ENCODE measurements at regions not wholly inside any gene's neighbourhood (a gene's known extent, or its start where the extent isn't known, plus 50 kb on each side); places are given as distances from the start of the nearest gene placed in this dataset.
"Not testable (repeated sequence)": the region's sequence is repeated elsewhere in the genome, so short reads cannot be mapped to it uniquely, and the experiment has no call there.

GRCh38 chr7:54944179-54944578, 74.6 kb upstream of the EGFR start:
- WGBS, 3 donors: 68 to 70% (median 69%) methylated on average over 3 of the region's 3 CpGs
- no peak overlapping the region for H3K27ac ChIP-seq (ENCODE audit: low read depth in 1 of 3, low read length in 2 of 3)
- no peaks in the 10 kb centered on the region for H3K9me3 ChIP-seq (ENCODE audit: control insufficient read depth in 2 of 2, insufficient read depth in 1 of 2, low read depth in 1 of 2, low read length in 1 of 2)
- H3K4me3 ChIP-seq (ENCODE audit: low read depth in 1 of 3, low read length in 3 of 3): no peak overlapping the region
- H3K36me3 ChIP-seq (ENCODE audit: control insufficient read depth in 3 of 3, insufficient read depth in 2 of 3, low read depth in 1 of 3, low read length in 3 of 3): no peaks in the 10 kb centered on the region
- FAIRE-seq (no peak), DNase-seq (no peak)
- no peaks in the 10 kb centered on the region for H3K4me1 ChIP-seq (ENCODE audit: control insufficient read depth in 3 of 3, insufficient read depth in 2 of 3, low read depth in 1 of 3, low read length in 2 of 3)
- no peaks in the 10 kb centered on the region for H3K27me3 ChIP-seq (ENCODE audit: control insufficient read depth in 3 of 3, insufficient read depth in 3 of 3, low read length in 3 of 3)

- 75 to 87% (median 81%) methylated on average over 2 of the region's 2 CpGs for WGBS, 3 donors
- DNase-seq (no peak), FAIRE-seq (no peak)
- no peak overlapping the region for H3K27ac ChIP-seq (ENCODE audit: low read depth in 1 of 3, low read length in 2 of 3)
- no peaks in the 10 kb centered on the region for H3K27me3 ChIP-seq (ENCODE audit: control insufficient read depth in 3 of 3, insufficient read depth in 3 of 3, low read length in 3 of 3)
- no peak overlapping the region for H3K4me3 ChIP-seq (ENCODE audit: low read depth in 1 of 3, low read length in 3 of 3)
- no peaks in the 10 kb centered on the region for H3K4me1 ChIP-seq (ENCODE audit: control insufficient read depth in 3 of 3, insufficient read depth in 2 of 3, low read depth in 1 of 3, low read length in 2 of 3)
- H3K36me3 ChIP-seq (ENCODE audit: control insufficient read depth in 3 of 3, insufficient read depth in 2 of 3, low read depth in 1 of 3, low read length in 3 of 3): no peaks in the 10 kb centered on the region
- H3K9me3 ChIP-seq (ENCODE audit: control insufficient read depth in 2 of 2, insufficient read depth in 1 of 2, low read depth in 1 of 2, low read length in 1 of 2): peaks cover 0 to 4% of the 10 kb centered on the region in 2 donors
These were observed 72.5 kb upstream of the EGFR start for GRCh38 chr7:54946271-54946670.

DNA sequence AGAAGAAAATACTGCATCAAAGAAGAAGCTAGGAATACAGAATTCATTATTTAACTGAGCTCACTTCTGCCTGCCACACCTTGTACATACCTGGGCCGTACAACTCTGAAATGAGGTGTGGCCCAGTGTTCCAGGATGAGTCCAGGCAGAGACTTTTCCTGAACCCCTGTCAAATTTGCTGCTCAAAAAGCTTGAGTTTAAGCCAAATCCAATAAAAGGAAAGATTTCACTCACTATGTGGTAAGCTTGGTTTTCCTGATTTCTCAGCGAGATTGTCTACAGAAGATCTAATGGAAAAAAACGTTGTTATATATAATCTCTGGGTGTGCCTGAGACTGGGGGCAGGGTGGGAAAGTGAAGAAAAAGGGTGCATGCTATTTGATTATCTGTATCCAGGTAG, 72.1 kb upstream of the EGFR start:
- WGBS, 3 donors: 39 to 61% (median 56%) methylated on average over 3 of the region's 3 CpGs
- Histone ChIP-seq H3K27me3 (ENCODE audit: control insufficient read depth in 3 of 3, insufficient read depth in 3 of 3, low read length in 3 of 3) (no peaks in the 10 kb centered on the region), H3K4me1 (ENCODE audit: control insufficient read depth in 3 of 3, insufficient read depth in 2 of 3, low read depth in 1 of 3, low read length in 2 of 3) (no peaks in the 10 kb centered on the region), H3K4me3 (ENCODE audit: low read depth in 1 of 3, low read length in 3 of 3) (no peak overlapping the region), H3K36me3 (ENCODE audit: control insufficient read depth in 3 of 3, insufficient read depth in 2 of 3, low read depth in 1 of 3, low read length in 3 of 3) (no peaks in the 10 kb centered on the region), H3K9me3 (ENCODE audit: control insufficient read depth in 2 of 2, insufficient read depth in 1 of 2, low read depth in 1 of 2, low read length in 1 of 2) (peaks cover 0 to 4% of the 10 kb centered on the region in 2 donors), H3K27ac (ENCODE audit: low read depth in 1 of 3, low read length in 2 of 3) (no peak overlapping the region)
- DNase-seq: peak in 1 of 2 donors; percentile 14
- no peak for FAIRE-seq

- 87 to 91% (median 88%) methylated on average over 4 of the region's 4 CpGs for WGBS, 3 donors
- Histone ChIP-seq H3K4me3 (ENCODE audit: low read depth in 1 of 3, low read length in 3 of 3) (no peak overlapping the region), H3K36me3 (ENCODE audit: control insufficient read depth in 3 of 3, insufficient read depth in 2 of 3, low read depth in 1 of 3, low read length in 3 of 3) (no peaks in the 10 kb centered on the region), H3K9me3 (ENCODE audit: control insufficient read depth in 2 of 2, insufficient read depth in 1 of 2, low read depth in 1 of 2, low read length in 1 of 2) (peaks cover 0 to 4% of the 10 kb centered on the region in 2 donors), H3K27me3 (ENCODE audit: control insufficient read depth in 3 of 3, insufficient read depth in 3 of 3, low read length in 3 of 3) (no peaks in the 10 kb centered on the region), H3K27ac (ENCODE audit: low read depth in 1 of 3, low read length in 2 of 3) (no peak overlapping the region), H3K4me1 (ENCODE audit: control insufficient read depth in 3 of 3, insufficient read depth in 2 of 3, low read depth in 1 of 3, low read length in 2 of 3) (no peaks in the 10 kb centered on the region)
- FAIRE-seq: no peak
- DNase-seq: no peak
These were observed 71.6 kb upstream of the EGFR start for GRCh38 chr7:54947266-54947665.

- not testable (repeated sequence) for H3K4me1 ChIP-seq (ENCODE audit: control insufficient read depth in 3 of 3, insufficient read depth in 2 of 3, low read depth in 1 of 3, low read length in 2 of 3); DNase-seq; H3K9me3 ChIP-seq (ENCODE audit: control insufficient read depth in 2 of 2, insufficient read depth in 1 of 2, low read depth in 1 of 2, low read length in 1 of 2); H3K36me3 ChIP-seq (ENCODE audit: control insufficient read depth in 3 of 3, insufficient read depth in 2 of 3, low read depth in 1 of 3, low read length in 3 of 3); H3K27ac ChIP-seq (ENCODE audit: low read depth in 1 of 3, low read length in 2 of 3); H3K4me3 ChIP-seq (ENCODE audit: low read depth in 1 of 3, low read length in 3 of 3); FAIRE-seq; H3K27me3 ChIP-seq (ENCODE audit: control insufficient read depth in 3 of 3, insufficient read depth in 3 of 3, low read length in 3 of 3)
- WGBS, 3 donors: 84 to 90% (median 90%) methylated on average over 1 of the region's 1 CpG
These were observed 69.3 kb upstream of the EGFR start for GRCh38 chr7:54949514-54949913.

DNA sequence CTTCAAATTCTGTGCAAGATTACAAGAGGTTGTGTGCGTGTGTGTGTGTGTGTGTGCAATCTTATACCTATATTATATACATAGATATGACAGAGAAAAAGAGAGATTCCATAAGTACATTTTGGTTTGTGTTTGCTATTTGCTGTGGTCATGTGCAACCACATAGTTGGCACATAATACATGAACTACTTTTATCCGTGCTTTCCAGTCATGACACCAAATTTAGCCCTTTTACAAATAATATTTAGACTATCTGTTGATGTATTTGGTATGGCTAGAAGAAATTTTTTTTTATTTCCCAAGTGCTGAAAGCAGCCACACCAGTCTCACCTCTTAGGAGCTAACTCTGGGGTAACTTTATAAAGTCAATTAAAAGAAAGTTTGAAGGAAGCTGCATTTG, 63.5 kb upstream of the EGFR start:
- DNase-seq (no peak), FAIRE-seq (no peak)
- H3K27me3 ChIP-seq (ENCODE audit: control insufficient read depth in 3 of 3, insufficient read depth in 3 of 3, low read length in 3 of 3): no peaks in the 10 kb centered on the region
- no peaks in the 10 kb centered on the region for H3K36me3 ChIP-seq (ENCODE audit: control insufficient read depth in 3 of 3, insufficient read depth in 2 of 3, low read depth in 1 of 3, low read length in 3 of 3)
- H3K4me1 ChIP-seq (ENCODE audit: control insufficient read depth in 3 of 3, insufficient read depth in 2 of 3, low read depth in 1 of 3, low read length in 2 of 3): no peaks in the 10 kb centered on the region
- H3K9me3 ChIP-seq (ENCODE audit: control insufficient read depth in 2 of 2, insufficient read depth in 1 of 2, low read depth in 1 of 2, low read length in 1 of 2): peaks cover 0 to 4% of the 10 kb centered on the region in 2 donors
- no peak overlapping the region for H3K27ac ChIP-seq (ENCODE audit: low read depth in 1 of 3, low read length in 2 of 3)
- WGBS, 3 donors: 41 to 82% (median 79%) methylated on average over 2 of the region's 2 CpGs
- no peak overlapping the region for H3K4me3 ChIP-seq (ENCODE audit: low read depth in 1 of 3, low read length in 3 of 3)

DNA sequence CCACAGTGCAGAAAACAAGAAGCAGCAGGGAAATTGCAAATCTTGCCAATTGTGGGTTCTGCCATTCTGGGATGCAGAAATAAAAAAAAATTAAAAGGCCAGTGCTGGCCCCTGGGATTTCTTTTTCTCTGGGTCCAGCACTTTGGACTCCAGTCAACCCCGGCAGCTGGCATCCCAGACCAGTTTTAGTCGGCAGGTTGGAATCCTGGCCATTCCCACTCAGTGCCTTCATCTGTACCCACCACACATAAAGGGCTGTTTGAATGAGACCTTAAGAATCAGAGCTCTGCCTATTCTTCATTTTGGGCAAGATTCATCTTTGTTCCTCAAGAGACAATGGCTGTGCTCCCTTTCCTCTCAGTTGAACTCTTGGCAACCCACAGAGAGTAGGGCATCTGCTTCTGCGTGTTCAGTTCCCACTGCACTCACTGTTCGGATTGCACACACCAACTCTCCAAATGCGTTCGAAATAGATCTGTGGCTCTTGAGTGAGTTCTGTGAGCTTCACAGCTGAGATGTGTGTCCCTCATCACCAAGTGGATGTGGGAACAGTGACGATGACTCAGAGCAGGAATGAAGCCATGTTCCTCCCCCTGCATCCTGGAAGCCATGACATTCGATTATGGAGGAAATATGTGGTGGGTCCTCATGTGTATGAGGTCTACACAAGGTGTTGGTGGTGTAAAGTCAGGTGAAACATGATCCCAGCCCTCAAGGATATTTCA, 63.0 kb upstream of the EGFR start:
- H3K36me3 ChIP-seq (ENCODE audit: control insufficient read depth in 3 of 3, insufficient read depth in 2 of 3, low read depth in 1 of 3, low read length in 3 of 3): no peaks in the 10 kb centered on the region
- WGBS, 3 donors: 78 to 85% (median 80%) methylated on average over 8 of the region's 8 CpGs
- no peak for DNase-seq
- no peaks in the 10 kb centered on the region for H3K4me1 ChIP-seq (ENCODE audit: control insufficient read depth in 3 of 3, insufficient read depth in 2 of 3, low read depth in 1 of 3, low read length in 2 of 3)
- peaks cover 0 to 1% of the 10 kb centered on the region in 2 donors for H3K9me3 ChIP-seq (ENCODE audit: control insufficient read depth in 2 of 2, insufficient read depth in 1 of 2, low read depth in 1 of 2, low read length in 1 of 2)
- H3K27ac ChIP-seq (ENCODE audit: low read depth in 1 of 3, low read length in 2 of 3): no peak overlapping the region
- H3K27me3 ChIP-seq (ENCODE audit: control insufficient read depth in 3 of 3, insufficient read depth in 3 of 3, low read length in 3 of 3): no peaks in the 10 kb centered on the region
- H3K4me3 ChIP-seq (ENCODE audit: low read depth in 1 of 3, low read length in 3 of 3): no peak overlapping the region
- no peak for FAIRE-seq

DNA sequence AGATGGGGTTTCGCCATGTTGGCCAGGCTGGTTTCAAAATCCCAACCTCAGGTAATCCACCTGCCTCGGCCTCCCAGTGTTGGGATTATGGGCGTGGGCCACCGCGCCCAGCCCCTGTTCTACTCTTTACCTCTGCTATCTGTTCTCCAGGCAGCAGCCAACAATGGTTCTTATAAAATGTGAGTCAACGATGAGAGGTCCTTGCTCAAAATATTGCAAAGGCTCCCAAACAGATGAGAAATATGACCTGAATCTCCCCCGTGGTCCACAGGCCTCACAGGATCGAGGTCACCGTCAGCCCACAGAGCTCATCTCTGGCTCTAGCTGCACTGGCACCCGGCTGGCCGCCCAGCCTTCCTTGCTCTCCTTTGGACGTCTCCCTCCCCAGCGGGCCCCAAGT, 62.0 kb upstream of the EGFR start:
- no peak for DNase-seq
- Histone ChIP-seq H3K36me3 (ENCODE audit: control insufficient read depth in 3 of 3, insufficient read depth in 2 of 3, low read depth in 1 of 3, low read length in 3 of 3) (no peaks in the 10 kb centered on the region), H3K4me3 (ENCODE audit: low read depth in 1 of 3, low read length in 3 of 3) (no peak overlapping the region), H3K27ac (ENCODE audit: low read depth in 1 of 3, low read length in 2 of 3) (no peak overlapping the region), H3K4me1 (ENCODE audit: control insufficient read depth in 3 of 3, insufficient read depth in 2 of 3, low read depth in 1 of 3, low read length in 2 of 3) (no peaks in the 10 kb centered on the region), H3K27me3 (ENCODE audit: control insufficient read depth in 3 of 3, insufficient read depth in 3 of 3, low read length in 3 of 3) (no peaks in the 10 kb centered on the region), H3K9me3 (ENCODE audit: control insufficient read depth in 2 of 2, insufficient read depth in 1 of 2, low read depth in 1 of 2, low read length in 1 of 2) (no peaks in the 10 kb centered on the region)
- no peak for FAIRE-seq
- WGBS, 3 donors: 85 to 89% (median 88%) methylated on average over 13 of the region's 13 CpGs

DNA sequence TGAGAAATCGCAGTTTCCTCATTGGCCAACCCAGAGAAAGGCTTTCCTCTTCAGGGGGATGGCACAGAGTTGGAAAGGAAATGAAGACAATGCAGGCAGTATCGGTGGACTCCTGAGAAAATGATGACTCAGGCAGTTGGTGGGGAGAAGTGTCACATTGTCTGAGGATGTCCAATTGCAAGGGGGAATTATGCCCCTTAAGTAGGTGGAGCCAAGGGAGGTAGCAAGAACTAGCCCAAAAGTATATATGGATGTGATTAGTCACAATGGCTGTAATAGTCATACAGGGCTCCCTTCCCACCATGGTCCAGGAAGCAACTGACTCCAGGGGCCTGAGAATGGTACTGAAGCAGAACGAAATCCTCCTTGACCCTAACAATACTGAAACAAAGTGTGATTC, 58.3 kb upstream of the EGFR start:
- no peaks in the 10 kb centered on the region for H3K27me3 ChIP-seq (ENCODE audit: control insufficient read depth in 3 of 3, insufficient read depth in 3 of 3, low read length in 3 of 3)
- peaks cover 0 to 3% of the 10 kb centered on the region in 2 donors for H3K9me3 ChIP-seq (ENCODE audit: control insufficient read depth in 2 of 2, insufficient read depth in 1 of 2, low read depth in 1 of 2, low read length in 1 of 2)
- no peaks in the 10 kb centered on the region for H3K36me3 ChIP-seq (ENCODE audit: control insufficient read depth in 3 of 3, insufficient read depth in 2 of 3, low read depth in 1 of 3, low read length in 3 of 3)
- no peak overlapping the region for H3K4me3 ChIP-seq (ENCODE audit: low read depth in 1 of 3, low read length in 3 of 3)
- no peak for FAIRE-seq
- no peak for DNase-seq
- 63 to 92% (median 80%) methylated on average over 3 of the region's 3 CpGs for WGBS, 3 donors
- H3K27ac ChIP-seq (ENCODE audit: low read depth in 1 of 3, low read length in 2 of 3): no peak overlapping the region
- no peaks in the 10 kb centered on the region for H3K4me1 ChIP-seq (ENCODE audit: control insufficient read depth in 3 of 3, insufficient read depth in 2 of 3, low read depth in 1 of 3, low read length in 2 of 3)
